ENCODE measurements at regions not wholly inside any gene's neighbourhood (a gene's known extent, or its start where the extent isn't known, plus 50 kb on each side); places are given as distances from the start of the nearest gene placed in this dataset.
A peak's percentile ranks its signal among the peaks of the same experiment; 100 is the strongest.

DNA sequence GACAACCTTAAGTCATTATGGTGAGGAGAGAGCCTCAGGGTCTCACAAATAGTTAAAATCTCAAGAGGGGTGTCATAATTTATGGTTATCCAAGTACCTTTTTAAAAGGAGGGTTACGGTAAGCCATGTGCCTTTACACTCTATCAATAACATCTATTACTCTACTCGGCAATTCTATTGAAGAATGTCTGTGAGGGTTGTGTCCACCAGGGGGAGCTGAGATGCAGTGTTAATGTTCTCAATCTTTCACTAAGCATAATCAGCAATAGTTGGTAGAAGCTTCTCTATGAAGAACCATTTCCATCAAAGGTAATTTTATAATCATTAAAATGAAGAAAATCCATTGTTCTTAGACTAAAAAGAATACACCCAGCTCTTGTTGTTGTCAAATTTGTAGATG, 457.4 kb downstream of the CENPC start:
- Histone ChIP-seq H3K4me1 (no peaks in the 10 kb centered on the region), H3K36me3 (no peaks in the 10 kb centered on the region), H3K9me3 (no peaks in the 10 kb centered on the region), H3K4me3 (ENCODE audit: low read depth, low read length) (no peak overlapping the region), H3K27me3 (no peaks in the 10 kb centered on the region)
- peak; percentile 45 for DNase-seq
- TF ChIP-seq, protein P1, sequence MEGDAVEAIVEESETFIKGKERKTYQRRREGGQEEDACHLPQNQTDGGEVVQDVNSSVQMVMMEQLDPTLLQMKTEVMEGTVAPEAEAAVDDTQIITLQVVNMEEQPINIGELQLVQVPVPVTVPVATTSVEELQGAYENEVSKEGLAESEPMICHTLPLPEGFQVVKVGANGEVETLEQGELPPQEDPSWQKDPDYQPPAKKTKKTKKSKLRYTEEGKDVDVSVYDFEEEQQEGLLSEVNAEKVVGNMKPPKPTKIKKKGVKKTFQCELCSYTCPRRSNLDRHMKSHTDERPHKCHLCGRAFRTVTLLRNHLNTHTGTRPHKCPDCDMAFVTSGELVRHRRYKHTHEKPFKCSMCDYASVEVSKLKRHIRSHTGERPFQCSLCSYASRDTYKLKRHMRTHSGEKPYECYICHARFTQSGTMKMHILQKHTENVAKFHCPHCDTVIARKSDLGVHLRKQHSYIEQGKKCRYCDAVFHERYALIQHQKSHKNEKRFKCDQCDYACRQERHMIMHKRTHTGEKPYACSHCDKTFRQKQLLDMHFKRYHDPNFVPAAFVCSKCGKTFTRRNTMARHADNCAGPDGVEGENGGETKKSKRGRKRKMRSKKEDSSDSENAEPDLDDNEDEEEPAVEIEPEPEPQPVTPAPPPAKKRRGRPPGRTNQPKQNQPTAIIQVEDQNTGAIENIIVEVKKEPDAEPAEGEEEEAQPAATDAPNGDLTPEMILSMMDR (IDR thresholded peaks at IDR 0.05; ENCODE audit: low read depth, low read length), result peak; percentile 73

DNA sequence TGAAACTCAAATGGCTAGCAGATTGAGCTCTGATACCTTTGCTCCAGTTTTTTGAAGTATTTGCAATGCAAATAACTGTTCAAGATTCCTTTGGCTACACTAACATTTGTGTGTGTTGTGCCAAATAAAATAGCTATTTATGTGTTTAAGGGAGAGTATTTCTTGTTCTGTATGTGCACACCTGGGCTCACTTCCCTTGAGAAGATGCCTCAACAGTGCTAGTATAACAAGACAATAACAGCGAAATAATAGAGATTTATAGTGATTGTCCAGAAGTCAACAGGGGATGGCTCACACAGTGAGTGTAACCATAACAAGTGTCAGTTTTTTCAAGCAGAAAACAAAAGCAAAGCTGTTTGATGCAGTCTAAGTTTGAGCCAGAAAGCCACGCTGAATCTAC, 460.5 kb downstream of the CENPC start:
- DNase-seq, result no peak
- H3K36me3 ChIP-seq, result no peaks in the 10 kb centered on the region
- no peak overlapping the region for H3K4me3 ChIP-seq (ENCODE audit: low read depth, low read length)
- H3K4me1 ChIP-seq, result no peaks in the 10 kb centered on the region
- H3K9me3 ChIP-seq, result no peaks in the 10 kb centered on the region
- TF ChIP-seq, protein P1 (IDR thresholded peaks at IDR 0.05; ENCODE audit: low read depth, low read length), result no peak
- H3K27me3 ChIP-seq, result no peaks in the 10 kb centered on the region

DNA sequence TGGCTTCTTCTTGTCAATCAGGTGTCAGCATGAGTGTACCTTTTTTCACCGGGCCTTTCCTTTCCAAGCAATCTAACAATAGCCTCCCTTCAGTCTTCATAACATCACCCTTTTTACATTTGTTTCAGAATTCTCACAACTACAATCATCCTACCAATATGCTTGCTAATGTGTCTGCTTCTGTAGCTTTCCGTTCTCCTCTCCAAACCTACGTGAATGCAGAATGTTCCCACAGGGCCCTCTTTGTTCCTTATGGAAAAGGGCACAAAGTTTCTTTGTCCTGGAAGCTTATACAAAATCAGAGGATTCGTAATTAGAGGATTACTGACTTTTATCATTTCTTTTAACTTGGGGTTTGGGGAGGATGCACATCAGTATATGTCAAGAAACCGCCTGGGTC, 461.8 kb downstream of the CENPC start:
- TF ChIP-seq, protein P1 (IDR thresholded peaks at IDR 0.05; ENCODE audit: low read depth, low read length), result no peak
- no peaks in the 10 kb centered on the region for H3K36me3 ChIP-seq
- DNase-seq, result no peak
- H3K27me3 ChIP-seq, result no peaks in the 10 kb centered on the region
- no peaks in the 10 kb centered on the region for H3K9me3 ChIP-seq
- H3K4me1 ChIP-seq, result no peaks in the 10 kb centered on the region
- H3K4me3 ChIP-seq (ENCODE audit: low read depth, low read length), result no peak overlapping the region

DNA sequence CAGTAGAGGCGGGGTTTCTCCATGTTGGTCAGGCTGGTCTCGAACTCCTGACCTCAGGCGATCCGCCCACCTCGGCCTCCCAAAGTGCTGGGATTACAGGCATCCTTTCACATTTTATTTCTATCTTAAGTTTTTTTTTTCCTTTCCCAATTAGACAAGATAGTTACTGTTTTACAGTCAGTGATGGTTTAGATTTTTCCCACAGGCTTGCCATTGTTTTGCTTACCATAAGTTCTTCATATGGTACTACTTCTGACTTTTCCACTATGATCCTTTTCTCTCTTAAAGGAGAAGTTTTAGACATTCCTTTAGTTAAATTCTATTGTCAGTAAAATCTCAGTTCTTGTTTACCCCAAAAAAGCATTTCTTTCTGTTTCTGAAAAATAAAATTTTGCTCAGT, 462.6 kb downstream of the CENPC start:
- no peaks in the 10 kb centered on the region for H3K27me3 ChIP-seq
- H3K36me3 ChIP-seq, result no peaks in the 10 kb centered on the region
- no peak overlapping the region for H3K4me3 ChIP-seq (ENCODE audit: low read depth, low read length)
- H3K4me1 ChIP-seq, result no peaks in the 10 kb centered on the region
- DNase-seq, result no peak
- H3K9me3 ChIP-seq, result no peaks in the 10 kb centered on the region
- TF ChIP-seq, protein P1 (IDR thresholded peaks at IDR 0.05; ENCODE audit: low read depth, low read length), result no peak

DNA sequence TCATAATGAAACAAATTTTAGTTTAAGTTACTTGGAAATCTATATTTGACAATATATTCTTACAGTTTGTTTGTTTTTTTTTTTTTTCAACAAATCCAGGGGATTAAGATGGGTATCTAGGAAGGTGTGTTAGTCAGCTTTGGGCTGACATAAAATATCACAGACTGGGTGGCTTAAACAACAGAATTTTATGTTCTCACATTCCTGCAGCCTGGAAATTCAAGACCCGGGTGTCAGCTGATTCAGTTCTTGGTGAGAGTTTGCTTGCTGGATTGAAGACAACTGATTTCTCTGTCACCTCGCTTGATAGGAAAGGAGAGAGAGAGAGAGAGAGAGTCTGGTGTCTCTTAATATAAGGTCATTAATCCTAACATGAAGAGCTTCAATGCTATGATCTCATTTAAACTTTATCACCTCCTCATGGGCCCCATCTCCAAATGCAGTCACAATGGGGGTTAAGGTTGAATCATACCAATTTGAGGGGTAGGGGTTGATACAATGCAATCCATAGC, 465.2 kb downstream of the CENPC start:
- Histone ChIP-seq H3K36me3 (no peaks in the 10 kb centered on the region), H3K9me3 (no peaks in the 10 kb centered on the region), H3K27me3 (no peaks in the 10 kb centered on the region), H3K4me1 (no peaks in the 10 kb centered on the region), H3K4me3 (ENCODE audit: low read depth, low read length) (no peak overlapping the region)
- DNase-seq, result no peak
- TF ChIP-seq, protein P1 (IDR thresholded peaks at IDR 0.05; ENCODE audit: low read depth, low read length), result no peak

DNA sequence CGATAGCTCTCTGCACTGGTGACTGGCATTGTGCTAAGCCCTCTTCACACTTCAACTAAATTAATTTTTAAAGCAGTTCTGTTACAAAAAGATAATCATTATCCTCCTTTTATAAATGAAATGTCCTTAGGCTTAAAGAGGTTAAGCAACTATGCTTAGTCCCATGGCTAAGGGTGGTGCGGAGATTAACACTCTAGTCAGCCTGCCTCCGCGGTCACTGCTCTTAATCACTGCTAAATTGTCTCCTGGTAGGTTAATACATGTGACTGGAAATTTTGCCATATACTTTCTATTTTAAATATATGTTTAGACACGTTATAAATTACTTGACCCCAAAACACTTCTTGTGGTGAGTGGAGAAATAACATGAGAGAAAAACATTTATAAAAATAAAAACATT, 473.7 kb downstream of the CENPC start:
- TF ChIP-seq, protein P1 (IDR thresholded peaks at IDR 0.05; ENCODE audit: low read depth, low read length), result no peak
- H3K4me3 ChIP-seq (ENCODE audit: low read depth, low read length), result no peak overlapping the region
- DNase-seq, result no peak

More for the DNA sequence above, 473.7 kb downstream of the CENPC start:
- Histone ChIP-seq H3K27me3 (no peaks in the 10 kb centered on the region), H3K36me3 (no peaks in the 10 kb centered on the region), H3K9me3 (no peaks in the 10 kb centered on the region), H3K4me1 (no peaks in the 10 kb centered on the region)

Data from BE2C (cell line).